ENCODE measurements at regions not wholly inside any gene's neighbourhood (a gene's known extent, or its start where the extent isn't known, plus 50 kb on each side); places are given as distances from the start of the nearest gene placed in this dataset.

DNA sequence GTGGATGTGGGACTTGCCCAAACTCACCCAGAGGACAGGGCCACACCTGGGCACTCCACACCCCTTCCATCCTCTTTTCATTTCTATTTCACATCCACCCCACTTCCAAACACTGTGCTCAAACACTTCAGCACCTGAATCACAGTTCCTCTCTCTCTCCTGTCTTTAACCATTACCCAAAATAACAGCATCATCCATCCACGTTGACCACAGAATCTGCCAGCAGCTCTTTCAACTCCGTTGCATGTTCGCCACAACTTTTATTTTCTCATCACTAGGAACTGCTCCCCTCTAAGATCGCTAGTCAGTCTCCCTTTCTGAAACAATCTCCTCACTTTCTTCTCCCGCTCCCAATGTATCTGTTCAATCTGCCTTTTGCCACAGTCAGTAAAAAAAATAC is 121.6 kb upstream of the HNRNPA3 start:
- no peak for DNase-seq

DNA sequence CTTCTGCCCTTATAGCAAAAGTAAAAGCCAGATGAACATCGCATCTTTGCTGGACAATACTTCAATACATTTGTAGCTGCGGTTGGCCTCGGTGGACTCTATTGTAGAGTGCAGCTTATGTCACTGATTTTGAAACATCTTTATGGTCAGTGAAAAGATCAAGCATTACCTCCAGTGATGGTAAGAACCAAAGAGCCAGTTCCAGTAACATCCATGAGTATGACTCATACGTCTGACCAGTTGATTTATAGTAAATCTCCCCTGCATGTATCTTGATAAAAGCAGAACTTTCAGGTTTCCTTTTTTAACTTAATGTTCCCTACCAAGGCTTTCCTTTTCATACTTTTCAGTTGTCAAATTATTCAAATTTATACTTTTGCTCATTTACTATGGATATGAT is 119.2 kb upstream of the HNRNPA3 start:
- no peak for DNase-seq

DNA sequence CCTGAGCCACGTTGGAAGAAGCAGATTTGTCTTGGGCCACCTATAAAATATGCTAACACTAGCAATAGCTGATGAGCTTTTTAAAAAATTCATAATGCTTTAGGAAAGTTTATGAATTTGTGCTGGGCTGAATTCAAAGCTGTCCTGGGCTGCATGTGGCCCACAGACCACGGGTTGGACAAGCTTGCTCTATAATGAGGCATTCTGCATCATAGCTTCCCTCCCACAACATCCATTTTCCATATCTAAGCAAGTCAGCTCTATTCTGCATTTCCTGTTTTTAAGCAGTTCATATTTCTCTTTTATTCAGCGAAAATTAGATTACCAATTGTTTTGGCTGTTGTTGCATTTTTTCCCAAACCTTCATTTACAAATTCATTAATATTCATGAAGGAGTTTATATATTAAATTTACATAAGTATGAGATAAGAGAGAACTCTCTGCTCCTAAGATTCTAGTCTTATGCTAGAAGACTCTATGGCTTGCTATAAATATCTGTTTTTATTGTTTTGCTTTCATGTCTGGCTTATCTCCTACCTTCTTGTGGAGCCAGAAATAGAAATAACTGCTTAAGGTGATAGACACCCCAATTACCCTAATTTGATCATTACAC is 114.5 kb upstream of the HNRNPA3 start:
- no peak for DNase-seq

DNA sequence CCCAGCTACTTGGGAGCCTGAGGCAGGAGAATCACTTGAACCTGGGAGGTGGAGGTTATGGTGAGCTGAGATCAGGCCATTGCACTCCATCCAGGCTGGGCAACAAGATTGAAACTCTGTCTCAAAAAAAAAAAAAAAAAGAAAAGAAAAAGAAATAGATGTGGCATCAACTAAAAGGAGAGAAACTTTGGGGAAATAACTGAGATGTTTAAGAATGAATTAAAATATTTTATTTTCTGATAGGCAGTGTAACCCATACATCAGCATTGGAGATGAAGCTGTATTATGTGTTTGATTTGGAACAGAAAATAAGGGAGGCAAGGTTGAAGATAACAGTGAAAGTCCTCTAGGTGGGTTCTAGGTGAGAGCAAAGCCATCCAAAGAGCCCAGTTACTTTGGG is 110.7 kb upstream of the HNRNPA3 start:
- DNase-seq = no peak

DNA sequence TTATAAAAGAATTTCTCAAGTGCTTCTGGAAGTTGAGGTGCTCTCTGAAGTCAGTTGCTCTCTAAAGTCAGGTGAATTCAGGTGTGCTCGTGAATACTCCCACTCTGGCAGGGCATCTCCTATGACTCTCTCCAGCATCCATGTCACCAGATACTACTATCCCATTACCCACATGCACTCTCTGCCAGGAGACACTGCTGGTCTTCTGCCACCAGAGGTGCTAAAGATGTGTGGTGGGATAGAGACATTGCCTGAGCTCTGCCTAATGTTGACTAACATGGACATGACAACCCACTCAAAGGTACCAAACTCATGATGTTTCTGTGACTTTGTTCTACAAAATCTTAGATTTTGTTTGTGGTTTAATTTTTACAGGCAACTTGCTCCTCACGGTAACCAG is 106.4 kb upstream of the HNRNPA3 start:
- no peak for DNase-seq

DNA sequence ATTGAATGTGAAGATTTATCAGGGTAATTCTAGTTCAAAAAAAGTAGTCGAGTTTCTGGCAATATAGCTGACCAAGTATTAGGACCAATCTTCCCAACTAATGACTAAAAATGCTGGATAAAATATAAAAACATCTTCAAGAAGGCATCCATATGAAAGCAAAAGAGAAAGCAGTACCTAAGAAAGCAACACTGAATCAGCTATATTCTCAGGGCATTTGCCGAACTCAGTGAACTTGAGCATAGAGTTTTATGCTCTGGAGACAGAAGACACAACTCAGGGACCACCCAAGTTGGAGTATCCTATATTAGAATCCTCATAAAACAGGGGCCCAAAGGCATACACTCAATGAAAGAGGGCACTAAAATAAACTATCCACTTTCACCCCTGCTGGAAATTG is 103.7 kb upstream of the HNRNPA3 start:
- DNase-seq = no peak

DNA sequence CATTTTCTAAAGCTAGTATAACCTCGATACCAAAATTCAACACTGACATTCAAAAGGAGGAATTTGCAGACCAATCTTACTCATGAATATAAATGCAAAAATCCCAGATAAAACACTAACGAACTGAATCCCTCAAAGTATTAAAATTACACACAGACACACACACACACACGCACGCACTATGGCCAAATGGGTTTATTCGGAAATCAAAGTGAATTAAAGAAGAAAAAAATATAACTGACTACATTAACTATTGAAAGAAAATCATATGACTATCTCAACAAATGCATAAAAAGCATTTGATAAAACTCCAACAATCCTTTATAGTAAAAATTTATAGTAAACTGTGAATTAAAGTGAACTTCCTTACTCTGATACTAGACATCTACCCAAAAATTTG is 97.9 kb upstream of the HNRNPA3 start:
- DNase-seq = no peak

DNA sequence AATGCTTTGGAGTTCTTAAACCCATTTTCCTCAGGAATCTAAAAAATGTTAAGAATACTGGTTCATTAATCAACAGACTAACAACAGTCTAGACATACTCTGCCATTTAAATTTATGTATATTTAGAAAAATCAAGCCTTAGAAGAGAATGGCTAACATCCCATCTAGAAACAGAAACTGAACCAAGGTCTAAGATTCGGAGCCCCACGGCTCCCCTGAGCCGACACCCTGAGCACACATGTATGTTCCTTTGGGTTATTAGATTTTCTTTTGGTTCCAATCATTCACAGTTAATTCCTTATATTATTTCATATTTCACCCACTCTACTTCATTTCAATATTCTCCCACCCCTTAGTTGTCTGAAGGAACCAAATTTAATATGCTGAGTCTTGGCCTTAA is 94.8 kb upstream of the HNRNPA3 start:
- DNase-seq = no peak

DNA sequence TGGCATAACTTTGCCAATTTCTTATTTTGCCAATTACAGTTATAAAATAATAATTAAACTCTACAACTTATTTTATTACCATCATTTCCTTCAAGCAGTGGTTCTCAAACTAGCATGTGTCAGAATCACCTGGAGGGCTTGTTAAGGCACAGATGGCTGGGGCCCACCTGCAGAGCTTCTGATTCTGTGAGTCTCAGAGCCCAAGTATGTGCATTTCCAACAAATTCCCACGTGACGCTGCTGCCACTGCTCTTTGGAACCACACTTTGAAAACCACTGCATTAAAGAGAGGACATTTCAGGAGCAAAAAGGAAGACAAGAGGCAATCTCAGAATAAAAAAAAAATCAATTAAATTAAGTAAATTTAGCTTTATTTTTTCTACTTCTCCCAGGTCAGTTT is 94.0 kb upstream of the HNRNPA3 start:
- DNase-seq = no peak

DNA sequence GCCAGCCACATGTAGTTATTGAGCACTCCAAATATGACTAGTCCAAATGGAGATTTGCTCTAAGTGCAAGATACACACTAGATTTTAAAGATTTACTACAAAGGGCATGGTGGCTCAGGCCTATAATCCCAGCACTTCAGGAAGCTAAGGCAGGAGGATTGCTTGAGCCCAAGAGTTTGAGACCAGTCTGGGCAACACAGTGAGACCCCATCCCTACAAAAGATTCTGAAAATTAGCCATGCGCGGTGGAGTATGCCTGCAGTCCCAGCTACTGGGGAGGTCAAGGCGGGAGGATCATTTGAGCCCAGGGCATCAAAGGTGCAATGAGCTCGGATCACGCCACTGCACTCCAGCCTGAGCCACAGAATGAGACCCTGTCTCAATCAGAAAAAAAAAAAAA is 93.5 kb upstream of the HNRNPA3 start:
- DNase-seq = no peak

DNA sequence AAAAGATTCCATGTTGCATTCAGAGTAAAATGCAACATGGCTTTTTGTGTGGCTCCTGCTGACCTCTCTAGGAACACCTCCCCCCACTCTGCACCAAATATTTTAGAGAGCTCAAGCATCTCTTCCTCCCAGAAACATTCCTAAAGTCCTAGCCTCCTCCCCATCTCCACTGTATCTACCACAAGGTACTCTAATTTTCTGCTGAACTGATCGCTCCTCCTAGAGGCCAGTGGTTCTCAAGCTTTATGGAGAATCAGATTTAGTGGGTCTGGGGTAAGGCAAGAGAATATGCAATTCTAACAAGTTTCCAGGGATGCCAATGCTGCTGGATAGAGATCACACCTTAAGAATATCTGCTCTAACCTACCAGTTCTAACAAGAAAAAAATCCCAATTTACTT is 89.5 kb upstream of the HNRNPA3 start:
- DNase-seq = no peak

DNA sequence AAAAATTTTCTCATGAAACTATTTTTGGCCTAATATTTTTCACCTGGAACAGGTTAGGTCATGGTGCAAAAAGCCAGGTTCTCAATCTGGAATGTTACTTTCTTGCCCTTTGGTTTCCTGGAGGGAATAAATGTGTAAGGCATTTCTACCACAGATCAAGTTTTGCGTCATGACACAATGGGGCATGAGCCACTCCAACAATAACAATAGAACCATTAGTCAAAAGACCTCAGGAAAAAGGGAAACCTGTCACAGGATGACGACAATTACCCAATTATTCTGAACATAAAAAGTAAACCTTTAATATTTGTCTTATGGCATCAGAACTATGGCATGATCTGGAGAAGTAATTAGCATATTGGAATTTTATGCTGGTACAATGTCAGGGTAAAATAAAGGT is 88.2 kb upstream of the HNRNPA3 start:
- DNase-seq = no peak

DNA sequence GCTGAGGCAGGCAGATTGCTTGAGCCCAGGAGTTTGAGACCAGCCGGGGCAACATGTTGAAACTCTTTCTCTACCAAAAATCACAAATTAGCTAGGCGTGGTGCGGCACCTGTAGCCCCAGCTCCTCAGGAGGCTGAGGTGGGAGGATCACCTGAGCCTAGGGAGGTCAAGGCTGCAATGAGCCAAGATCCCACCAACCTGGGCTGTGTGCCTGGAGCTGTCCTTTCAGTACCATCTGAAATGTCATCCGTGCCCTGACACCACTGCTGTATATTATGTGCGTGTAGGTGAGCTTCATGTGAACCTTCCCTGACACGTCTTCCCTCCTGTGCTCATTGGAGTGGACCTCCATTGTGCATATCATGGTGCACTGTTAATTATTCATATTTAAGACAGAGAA is 84.8 kb upstream of the HNRNPA3 start:
- DNase-seq = no peak

DNA sequence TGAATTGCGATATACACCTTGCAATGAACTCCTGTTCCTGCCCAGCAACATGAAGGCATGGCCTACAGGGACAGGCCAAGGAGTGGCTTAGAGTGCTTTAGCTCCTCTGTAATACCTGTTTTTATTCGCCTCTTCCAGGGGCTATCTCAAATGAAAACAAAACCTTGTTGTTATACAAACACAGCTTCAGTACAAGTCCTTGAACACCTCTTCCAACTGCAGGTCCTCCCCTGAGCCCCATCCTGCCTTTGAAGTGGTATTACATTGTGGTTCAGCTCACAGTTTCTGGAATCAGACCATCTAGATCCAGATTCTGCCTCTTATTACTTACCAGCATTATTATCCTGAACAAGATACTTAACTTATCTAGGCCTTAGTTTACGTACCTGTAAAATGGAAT is 83.0 kb upstream of the HNRNPA3 start:
- DNase-seq = no peak

DNA sequence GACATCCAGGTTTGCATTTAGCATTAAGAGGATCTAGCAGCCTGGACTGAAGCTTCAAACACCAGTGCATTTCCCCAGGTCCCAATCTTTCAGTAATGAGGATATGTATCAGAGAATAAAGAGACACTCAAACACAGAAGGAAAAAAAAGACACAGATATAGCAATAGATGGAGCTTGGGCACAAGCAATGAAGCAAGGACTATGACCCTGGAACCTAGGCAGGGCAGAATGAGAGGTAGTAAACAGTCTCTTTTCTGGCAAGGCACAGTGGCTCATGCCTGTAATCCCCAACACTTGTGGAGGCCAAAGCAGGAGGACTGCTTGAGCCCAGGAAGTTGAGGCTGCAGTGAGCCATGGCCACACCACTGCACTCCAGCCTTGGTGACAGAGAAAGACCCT is 80.7 kb upstream of the HNRNPA3 start:
- no peak for DNase-seq

DNA sequence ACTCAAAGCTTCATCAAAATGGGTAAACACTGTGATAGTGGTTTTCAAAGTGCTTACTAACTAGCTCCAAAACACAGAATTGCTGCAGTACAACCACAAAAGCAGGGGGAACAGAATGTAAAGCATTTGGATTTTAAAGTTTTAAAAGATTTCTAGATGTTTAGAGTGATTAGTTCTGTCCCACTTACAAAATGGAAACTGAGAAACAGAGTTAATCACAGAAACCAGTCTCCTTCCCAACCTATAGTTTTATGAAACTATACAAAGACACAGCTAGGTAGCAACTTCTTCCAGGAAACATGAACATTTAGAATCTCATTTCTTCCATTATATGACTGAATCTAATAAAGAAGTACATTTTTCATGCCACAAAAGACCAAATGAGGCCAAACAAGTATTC is 73.8 kb upstream of the HNRNPA3 start:
- no peak for DNase-seq

DNA sequence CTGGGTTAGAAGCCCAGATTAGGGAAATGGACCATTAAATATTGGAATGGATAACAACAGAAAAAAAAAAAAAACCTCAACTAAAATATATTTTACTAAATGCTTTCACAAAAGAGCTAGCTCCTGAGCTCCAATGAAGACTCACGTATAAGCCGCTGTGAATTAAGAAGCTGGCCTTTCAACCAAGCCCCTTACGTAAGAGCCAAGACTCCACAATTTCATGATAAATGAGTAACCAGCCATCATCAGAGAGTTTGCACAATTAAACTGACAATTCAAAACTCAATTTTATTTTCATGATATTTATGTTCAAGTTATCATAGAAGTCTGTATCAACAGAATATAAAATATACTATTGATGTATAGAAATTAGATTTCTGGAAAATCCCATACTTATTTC is 70.7 kb upstream of the HNRNPA3 start:
- DNase-seq = no peak

DNA sequence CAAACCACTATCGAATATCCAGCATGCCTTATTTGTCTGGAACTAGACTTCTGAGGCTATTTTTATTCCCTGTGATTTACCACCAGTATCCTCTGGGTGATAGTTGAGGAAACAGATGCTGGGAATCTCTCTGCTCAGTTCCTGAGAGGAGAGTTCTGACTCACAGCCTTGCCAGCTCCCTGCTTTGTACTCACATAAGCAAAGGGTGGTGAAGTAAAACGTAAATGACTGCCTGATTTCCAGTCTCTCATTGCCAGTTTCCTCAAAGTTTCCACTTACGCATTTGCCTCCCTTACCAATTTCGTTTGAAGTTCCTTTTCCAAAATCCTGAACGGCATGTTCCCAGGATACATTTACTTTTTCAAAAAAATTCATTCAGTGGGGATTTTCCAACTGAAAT is 69.2 kb upstream of the HNRNPA3 start:
- no peak for DNase-seq

DNA sequence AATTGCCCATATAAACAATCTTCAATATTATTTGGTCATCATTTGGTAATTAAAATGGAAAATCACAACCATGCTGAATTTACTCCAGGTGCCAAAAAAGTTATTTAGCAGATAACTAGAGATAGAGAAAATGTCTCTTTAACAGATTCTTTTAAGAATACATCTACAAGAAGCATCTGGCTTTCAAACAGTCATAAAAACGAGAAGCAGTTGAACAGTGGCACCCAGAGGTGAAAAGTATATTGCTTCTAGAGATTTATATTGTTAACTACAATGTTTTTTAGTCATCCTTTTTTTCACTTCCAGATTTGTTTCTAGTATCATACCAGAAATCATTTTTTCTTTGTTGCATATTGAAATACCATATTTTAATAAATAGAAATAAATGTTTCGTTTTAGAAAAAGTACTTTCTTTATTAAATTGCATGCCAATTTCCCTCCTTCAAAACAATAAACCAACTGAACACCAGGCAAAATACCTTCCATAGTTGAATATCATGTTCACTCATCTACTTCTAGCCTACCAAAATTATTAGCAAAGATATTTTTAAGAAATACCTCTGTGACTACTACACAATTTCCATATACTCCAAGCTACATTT is 65.4 kb upstream of the HNRNPA3 start:
- no peak for DNase-seq

DNA sequence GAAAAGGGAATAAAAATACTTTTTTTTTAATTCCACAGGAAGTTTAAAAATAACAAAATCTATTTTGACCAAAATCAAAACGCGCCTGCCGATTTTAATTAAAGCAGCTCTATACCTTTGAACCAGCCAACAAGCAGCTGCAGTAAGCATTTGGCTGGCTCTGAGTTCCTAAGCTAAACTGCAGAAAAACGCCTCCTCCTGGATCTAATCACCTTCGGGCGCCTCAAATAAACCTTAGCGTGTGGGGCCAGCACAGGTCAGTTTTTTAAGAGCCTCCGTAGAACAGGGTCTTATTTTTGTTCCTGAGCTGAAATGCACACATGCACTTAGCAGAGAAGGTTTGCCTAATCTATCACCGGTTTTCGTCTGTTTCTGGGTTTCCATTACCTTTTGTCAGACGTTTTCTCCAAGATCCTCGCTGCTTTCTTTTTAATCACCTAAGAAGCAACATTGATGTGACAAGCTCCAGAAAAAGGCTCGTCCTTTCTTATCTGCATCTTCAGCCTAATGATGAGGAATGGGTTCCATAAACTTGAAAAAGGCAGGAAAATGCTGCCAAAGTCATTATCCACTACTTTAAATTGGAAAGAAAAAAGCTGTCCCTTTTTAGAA is 64.7 kb upstream of the HNRNPA3 start:
- no peak for DNase-seq

DNA sequence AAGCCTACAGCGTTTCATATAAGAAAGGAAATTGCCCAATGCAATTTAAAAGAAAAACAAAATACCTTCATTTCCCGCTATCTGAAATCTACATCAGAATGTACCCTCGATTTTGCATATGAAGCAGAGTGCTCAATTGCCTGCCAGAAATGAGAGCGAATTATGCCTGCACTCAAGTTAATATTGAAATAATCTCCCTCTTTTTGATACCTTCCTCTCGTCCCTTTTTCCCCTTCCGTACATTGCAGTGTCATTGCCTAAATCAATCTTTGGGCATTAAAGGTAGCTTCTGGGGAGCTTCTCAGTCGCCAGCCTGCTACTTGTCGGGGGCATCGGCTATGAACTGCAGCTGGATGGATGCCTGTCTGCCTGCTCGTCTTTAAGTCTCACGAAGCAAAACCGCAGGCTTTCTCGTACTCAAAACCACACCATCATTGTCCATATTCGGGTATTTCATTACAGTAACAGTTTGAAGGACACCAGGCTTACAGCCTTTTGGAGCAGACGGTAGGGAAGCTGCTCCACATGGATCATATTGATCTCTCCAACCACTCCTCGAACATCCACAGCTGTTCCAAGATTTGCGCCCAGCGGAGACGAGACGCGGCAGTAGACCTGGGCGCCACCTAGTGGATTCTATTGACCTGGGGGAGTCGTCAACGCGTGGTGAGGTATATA is 64.0 kb upstream of the HNRNPA3 start:
- DNase-seq = peak; percentile 64 to 68

DNA sequence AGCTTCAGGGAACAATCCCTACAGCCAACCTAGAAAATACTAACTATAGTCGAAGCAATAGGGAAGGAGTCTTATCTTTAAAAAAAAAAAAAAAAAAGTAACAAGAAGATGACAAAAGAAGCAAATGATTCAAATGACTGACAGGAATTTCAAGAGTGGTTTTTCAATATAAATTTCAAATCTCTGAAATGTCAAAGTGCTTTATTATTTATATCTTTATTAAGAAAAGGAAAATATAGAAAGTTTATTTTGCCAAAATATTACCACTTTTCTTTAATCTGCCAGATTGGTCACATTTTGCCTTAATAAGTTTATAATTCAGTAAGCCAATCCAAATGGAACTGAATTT is 63.5 kb upstream of the HNRNPA3 start:
- DNase-seq = no peak

DNA sequence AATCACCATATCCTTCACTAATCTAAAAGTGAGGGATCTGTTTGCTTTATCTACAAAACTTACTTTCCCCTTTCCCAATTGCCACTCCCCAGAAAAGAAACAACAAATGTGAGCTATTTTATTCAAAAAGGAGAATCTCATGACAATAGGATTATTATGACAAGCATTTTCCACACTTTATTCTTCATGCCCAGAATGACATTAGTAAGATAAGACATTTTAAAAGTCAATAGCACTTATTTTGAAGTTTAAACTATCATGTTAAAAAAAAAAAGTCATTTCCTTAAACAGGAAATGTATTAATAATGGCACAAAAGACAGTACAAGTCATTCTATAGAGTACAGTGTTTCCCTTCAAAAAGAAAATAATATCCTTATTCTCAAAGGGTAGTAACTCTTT is 58.8 kb upstream of the HNRNPA3 start:
- no peak for DNase-seq

DNA sequence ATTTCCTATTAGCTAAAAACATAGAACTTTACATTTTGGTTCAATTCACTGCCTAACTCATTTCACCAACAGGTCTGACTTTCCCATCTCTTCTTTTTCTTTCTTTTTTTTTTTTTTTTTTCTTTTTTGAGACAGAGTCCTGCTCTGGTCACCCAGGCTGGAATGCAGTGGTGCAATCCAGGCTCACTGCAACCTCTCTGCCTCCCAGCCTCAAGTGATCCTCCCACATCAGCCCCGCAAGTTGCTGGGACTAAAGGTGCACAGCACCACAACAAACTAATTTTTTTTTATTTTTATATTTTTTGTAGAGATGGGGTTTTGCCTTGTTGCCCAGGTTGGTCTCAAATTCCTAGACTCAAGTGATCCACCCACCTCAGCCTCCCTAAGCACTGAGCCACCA is 57.8 kb upstream of the HNRNPA3 start:
- no peak for DNase-seq

DNA sequence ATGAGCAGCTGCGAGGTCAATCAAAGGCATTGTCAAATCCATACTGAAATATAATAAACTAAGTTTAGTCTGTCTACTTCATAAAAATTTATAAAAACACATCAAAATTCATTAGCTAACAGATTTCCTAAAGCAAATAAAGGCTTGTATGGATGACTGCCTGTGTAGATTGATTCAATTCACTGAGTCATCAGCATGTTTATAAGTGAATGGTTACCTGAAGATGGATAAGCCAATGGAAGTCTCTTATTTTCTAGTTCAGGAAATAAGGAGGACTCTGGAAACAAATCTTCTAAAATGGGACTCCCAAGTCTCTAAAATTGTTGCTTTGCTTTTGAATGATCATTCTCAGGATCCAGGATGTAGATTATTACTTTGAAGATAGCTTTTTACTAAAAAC is 57.0 kb upstream of the HNRNPA3 start:
- DNase-seq = no peak
